Calu3 (cell line): ENCODE measurements at regions not wholly inside any gene's neighbourhood (a gene's known extent, or its start where the extent isn't known, plus 50 kb on each side); places are given as distances from the start of the nearest gene placed in this dataset.

Experiments used
- BruUV-seq: library from RNA; stranded (reverse); fragments of 400-500 nt; replicated peaks from 2 replicates; lab custom pipeline; 2021; lab: Mats Ljungman, UMichigan
- CTCF ChIA-PET: fragments of 300-600 bp; sonication (Branson Sonifier 250); formaldehyde crosslinking; loops from one replicate; lab custom pipeline; 2022; ENCODE audit warnings: antibody characterized with exemption; lab: Charles Lee
- DNase-seq: peaks from one replicate; pipeline ENCODE4 v3.0.0; 2022
- H3K27ac Mint-ChIP-seq: one replicate; pipeline ENCODE4 v1.8.0; 2022; ENCODE audit warnings: mixed read lengths; ENCODE audit not compliant: unreplicated experiment
- H3K27me3 Mint-ChIP-seq: one replicate; pipeline ENCODE4 v1.8.0; 2022; ENCODE audit warnings: mixed read lengths; ENCODE audit not compliant: unreplicated experiment
- H3K36me3 Mint-ChIP-seq: one replicate; pipeline ENCODE4 v1.8.0; 2022; ENCODE audit warnings: mild to moderate bottlenecking, moderate library complexity, mixed read lengths; ENCODE audit not compliant: insufficient read depth, unreplicated experiment
- H3K4me1 Mint-ChIP-seq: one replicate; pipeline ENCODE4 v1.8.0; 2022; ENCODE audit warnings: mild to moderate bottlenecking, low read depth, mixed read lengths; ENCODE audit not compliant: unreplicated experiment
- H3K4me3 Mint-ChIP-seq: one replicate; pipeline ENCODE4 v1.8.0; 2022; ENCODE audit warnings: mild to moderate bottlenecking, low read depth, moderate library complexity, mixed read lengths; ENCODE audit not compliant: unreplicated experiment
- H3K9me3 Mint-ChIP-seq: one replicate; pipeline ENCODE4 v1.8.0; 2022; ENCODE audit warnings: low read depth, mixed read lengths; ENCODE audit not compliant: unreplicated experiment
- CTCF ChIP-seq: fragments of 200-600 bp; IDR thresholded peaks from one replicate; pipeline ENCODE4 v1.8.0; 2022; ENCODE audit warnings: antibody characterized with exemption; ENCODE audit not compliant: unreplicated experiment
- intact Hi-C: fragments of 100-400 bp; cut with micrococcal nuclease; formaldehyde crosslinking; loops from one replicate; pipeline ENCODE4 v1.10.0; 2022; ENCODE audit not compliant: unreplicated experiment

DNA sequence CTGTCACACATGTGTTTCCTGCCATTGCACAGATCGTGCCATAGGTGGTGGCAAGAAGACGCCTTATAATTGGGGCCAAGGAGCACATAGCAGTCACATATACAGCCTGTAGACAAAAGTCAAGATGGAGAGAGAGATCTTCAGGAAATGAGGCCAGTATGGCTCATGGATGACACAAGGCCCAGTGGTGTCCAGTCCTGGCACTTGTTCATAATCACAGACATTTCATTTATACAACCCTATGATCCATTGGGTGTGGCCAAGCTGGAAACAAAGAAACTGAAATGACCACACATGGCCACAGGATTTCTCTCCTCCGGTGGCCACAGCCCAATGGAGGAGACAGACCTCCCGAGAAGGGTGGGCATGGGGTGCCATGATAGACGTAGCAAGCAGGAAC lies 78.5 kb upstream of the KAZN start:
- Mint-ChIP-seq H3K9me3 (peaks cover 4% of the 10 kb centered on the region), H3K4me1 (no peaks in the 10 kb centered on the region)

DNA sequence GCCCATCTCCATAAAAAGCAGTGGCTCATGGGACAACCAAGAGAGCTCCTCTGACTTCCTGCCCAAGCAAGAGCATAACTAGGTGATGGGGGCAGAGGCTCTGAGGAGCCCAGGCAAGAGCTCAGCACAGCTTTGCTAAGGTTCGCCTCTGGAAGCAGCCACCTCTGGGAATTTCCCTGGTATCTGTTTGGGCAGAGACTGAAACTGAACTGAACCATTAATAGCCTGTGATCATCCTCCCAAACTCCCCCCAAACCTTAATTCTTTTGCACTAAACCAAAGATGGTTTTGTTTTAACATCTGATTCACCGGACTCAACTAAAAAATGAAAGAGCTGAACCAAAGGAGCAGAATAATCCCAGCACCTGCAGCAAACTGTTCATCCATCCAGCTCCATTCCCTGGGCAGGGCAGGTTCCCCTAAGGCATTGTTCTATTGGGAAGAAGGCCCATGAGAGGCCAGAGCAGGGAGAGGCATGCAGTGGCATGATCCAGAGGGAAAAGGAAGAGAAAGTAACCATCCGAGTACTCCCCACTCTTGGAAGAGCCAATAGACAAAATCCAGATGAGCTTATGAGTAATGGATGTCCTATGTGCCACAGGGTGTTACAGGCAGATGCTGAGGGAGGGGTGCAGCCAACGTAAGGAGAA lies 77.8 kb upstream of the KAZN start:
- no peak for DNase-seq
- no peaks in the 10 kb centered on the region for H3K36me3 Mint-ChIP-seq
- H3K4me3 Mint-ChIP-seq = no peak overlapping the region
- no peak for TF ChIP-seq CTCF
- H3K4me1 Mint-ChIP-seq = no peaks in the 10 kb centered on the region
- CTCF ChIA-PET = no interaction called here
- no peak overlapping the region for H3K27ac Mint-ChIP-seq
- H3K27me3 Mint-ChIP-seq = peaks cover 32% of the 10 kb centered on the region
- intact Hi-C loops = no loop called here
- H3K9me3 Mint-ChIP-seq = peaks cover 4% of the 10 kb centered on the region
- no TSS peak for BruUV-seq

More for the DNA sequence above, 78.5 kb upstream of the KAZN start:
- no TSS peak for BruUV-seq
- intact Hi-C loops = no loop called here
- no peak for DNase-seq
- H3K36me3 Mint-ChIP-seq = no peaks in the 10 kb centered on the region
- H3K4me3 Mint-ChIP-seq = no peak overlapping the region
- peaks cover 32% of the 10 kb centered on the region for H3K27me3 Mint-ChIP-seq
- CTCF ChIA-PET = no interaction called here
- no peak for TF ChIP-seq CTCF
- no peak overlapping the region for H3K27ac Mint-ChIP-seq

GRCh38 chr1:14521622-14522021 lies 76.9 kb upstream of the KAZN start:
- DNase-seq = no peak
- TF ChIP-seq CTCF = no peak
- H3K36me3 Mint-ChIP-seq = no peaks in the 10 kb centered on the region
- peaks cover 4% of the 10 kb centered on the region for H3K9me3 Mint-ChIP-seq
- H3K4me1 Mint-ChIP-seq = no peaks in the 10 kb centered on the region
- no peak overlapping the region for H3K27ac Mint-ChIP-seq
- CTCF ChIA-PET = interaction anchor here (0.6 kb wide), 1 partner anchor 188 kb away, joined by 3 read pairs; no protein-coding TSS in a partner anchor
- H3K27me3 Mint-ChIP-seq = peaks cover 25% of the 10 kb centered on the region
- intact Hi-C loops = no loop called here
- no peak overlapping the region for H3K4me3 Mint-ChIP-seq
- no TSS peak for BruUV-seq

GRCh38 chr1:14522077-14522925 lies 76.2 kb upstream of the KAZN start:
- Mint-ChIP-seq H3K36me3 (no peaks in the 10 kb centered on the region), H3K4me1 (no peaks in the 10 kb centered on the region), H3K4me3 (no peak overlapping the region), H3K27me3 (peaks cover 18% of the 10 kb centered on the region), H3K27ac (no peak overlapping the region), H3K9me3 (peaks cover 4% of the 10 kb centered on the region)
- CTCF ChIA-PET = interaction anchor here (0.6 to 0.7 kb wide), 2 partner anchors 78 to 188 kb away, joined by 3 read pairs; no protein-coding TSS in a partner anchor
- no peak for TF ChIP-seq CTCF
- intact Hi-C loops = no loop called here
- BruUV-seq = no TSS peak
- no peak for DNase-seq
